A673 (cell line): ENCODE measurements at regions not wholly inside any gene's neighbourhood (a gene's known extent, or its start where the extent isn't known, plus 50 kb on each side); places are given as distances from the start of the nearest gene placed in this dataset.

Source experiments
- CTCF ChIP-seq: fragments of 300-800, 200-600 bp; sonication (generic); conservative IDR thresholded peaks from 2 replicates; pipeline ENCODE4 v1.5.1; 2017; ENCODE audit warnings: low read depth, mild to moderate bottlenecking, antibody characterized with exemption, low read length, moderate library complexity, mixed read lengths
- EZH2 ChIP-seq: fragments of 200-600 bp; sonication (generic); IDR thresholded peaks from 2 replicates; pipeline ENCODE4 v1.6.1; 2017; ENCODE audit warnings: borderline replicate concordance, low read depth, mild to moderate bottlenecking, mixed read lengths, antibody characterized with exemption, low read length; ENCODE audit not compliant: poor library complexity, severe bottlenecking

GRCh38 chr16:48025359-48025758 is 130.4 kb downstream of the ABCC12 start:
- TF ChIP-seq CTCF (no peak), EZH2 (no peak)
